ENCODE measurements at regions not wholly inside any gene's neighbourhood (a gene's known extent, or its start where the extent isn't known, plus 50 kb on each side); places are given as distances from the start of the nearest gene placed in this dataset.

- TF ChIP-seq CTCF (IDR thresholded peaks at IDR 0.05): no peak
- no peak for TF ChIP-seq POLR2A (IDR thresholded peaks at IDR 0.05)
Measured at GRCh38 chr3:177488740-177489139, 291.5 kb upstream of the TBL1XR1 start.

Measured in heart left ventricle (tissue), 13 donors.